ENCODE measurements at regions not wholly inside any gene's neighbourhood (a gene's known extent, or its start where the extent isn't known, plus 50 kb on each side); places are given as distances from the start of the nearest gene placed in this dataset.

- TF ChIP-seq CTCF (IDR thresholded peaks at IDR 0.05) (no peak), POLR2A (IDR thresholded peaks at IDR 0.05) (no peak)
Measured at GRCh38 chr18:46291149-46291548, 187.0 kb downstream of the HAUS1 start.

Measured in thyroid gland (tissue), 4 donors.